Activated CD4-positive, alpha-beta T cell treated with anti-CD3 and anti-CD28 coated beads for 36 hours (primary cell): ENCODE measurements at regions not wholly inside any gene's neighbourhood (a gene's known extent, or its start where the extent isn't known, plus 50 kb on each side); places are given as distances from the start of the nearest gene placed in this dataset.
A peak's percentile ranks its signal among the peaks of the same experiment; 100 is the strongest.

Experiments used
- ATAC-seq: fragments of 200-7000 bp; cut with Tn5 transposase; one replicate; pipeline ENCODE4 v1.10.0; 2021; ENCODE audit warnings: mild to moderate bottlenecking, moderate library complexity
- CTCF ChIA-PET: fragments of 350-600 bp; sonication (Branson Sonifier 250); formaldehyde crosslinking; loops from one replicate; lab custom pipeline; 2021; ENCODE audit warnings: antibody characterized with exemption; lab: Charles Lee
- POLR2A ChIA-PET: fragments of 350-600 bp; sonication (Branson Sonifier 250); formaldehyde crosslinking; loops from one replicate; lab custom pipeline; 2021; ENCODE audit warnings: antibody characterized with exemption, inconsistent platforms; lab: Charles Lee
- DNase-seq: peaks from one replicate; pipeline ENCODE4 v3.0.0-alpha.2; 2020
- H3K27ac Mint-ChIP-seq: one replicate; pipeline ENCODE4 v1.8.0; 2021; ENCODE audit warnings: mixed read lengths
- H3K27me3 Mint-ChIP-seq: one replicate; pipeline ENCODE4 v1.8.0; 2021; ENCODE audit warnings: mixed read lengths
- H3K36me3 Mint-ChIP-seq: one replicate; pipeline ENCODE4 v1.8.0; 2021; ENCODE audit warnings: low read depth, mixed read lengths
- H3K4me1 Mint-ChIP-seq: one replicate; pipeline ENCODE4 v1.8.0; 2021; ENCODE audit warnings: mixed read lengths
- H3K4me3 Mint-ChIP-seq: one replicate; pipeline ENCODE4 v1.8.0; 2021; ENCODE audit warnings: mild to moderate bottlenecking, moderate library complexity, mixed read lengths
- H3K9me3 Mint-ChIP-seq: one replicate; pipeline ENCODE4 v1.8.0; 2021; ENCODE audit warnings: low read depth, mixed read lengths
- intact Hi-C, 2 experiments: fragments of 100-400 bp; cut with DNase I in 1 of 2; cut with micrococcal nuclease in 1 of 2; formaldehyde crosslinking; loops; one replicate each; pipeline versions ENCODE4 v1.14.2 to v1.15.1; 2022 to 2024; cut with DNase I, micrococcal nuclease

DNA sequence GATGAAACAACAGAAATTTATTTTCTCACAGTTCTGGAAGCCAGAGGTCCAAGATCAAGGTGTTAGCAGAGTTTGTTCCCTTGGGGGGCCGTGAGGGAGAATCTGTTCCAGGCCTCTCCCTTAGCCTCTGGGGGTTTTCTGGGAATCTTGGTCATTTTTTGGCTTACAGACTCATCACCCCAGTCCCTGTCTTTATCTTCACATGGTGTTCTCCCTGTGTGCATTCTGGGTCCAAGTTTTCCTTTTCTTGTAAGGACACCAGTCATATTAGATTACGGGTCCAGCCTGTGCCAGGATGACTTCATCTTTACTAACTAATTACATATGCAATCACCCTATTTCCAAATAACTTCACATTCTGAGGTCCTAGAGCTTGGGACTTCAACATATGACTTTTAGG lies 292.5 kb upstream of the TRIB2 start:
- DNase-seq = no peak
- ATAC-seq = no peak
- H3K27ac Mint-ChIP-seq = no peak overlapping the region
- H3K9me3 Mint-ChIP-seq = no peaks in the 10 kb centered on the region
- intact Hi-C loops = no loop called here
- no peak overlapping the region for H3K4me3 Mint-ChIP-seq
- peaks cover 3% of the 10 kb centered on the region for H3K4me1 Mint-ChIP-seq
- ChIA-PET POLR2A (no interaction called here), CTCF (no interaction called here)
- no peaks in the 10 kb centered on the region for H3K36me3 Mint-ChIP-seq
- H3K27me3 Mint-ChIP-seq = no peaks in the 10 kb centered on the region

DNA sequence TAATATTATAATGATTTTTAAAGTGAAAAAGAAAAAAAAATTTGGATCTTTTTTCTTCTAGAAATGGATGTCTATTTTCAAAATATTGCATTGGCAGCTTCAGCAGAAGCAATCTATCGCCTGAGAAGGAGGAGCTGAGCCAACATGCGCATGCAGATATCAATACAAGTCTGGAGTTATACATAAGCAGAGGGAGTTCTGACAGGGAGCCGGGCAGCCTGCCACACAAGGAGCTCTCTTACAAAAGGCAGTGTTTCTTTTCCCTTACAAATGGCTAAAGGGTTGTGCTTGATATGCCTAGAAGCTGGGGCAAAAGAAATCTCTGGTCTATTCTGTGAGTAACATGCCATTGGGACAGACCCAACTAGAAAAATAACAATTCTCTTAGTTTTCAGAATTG lies 291.9 kb upstream of the TRIB2 start:
- no peaks in the 10 kb centered on the region for H3K36me3 Mint-ChIP-seq
- DNase-seq (no peak), ATAC-seq (no peak)
- no peak overlapping the region for H3K27ac Mint-ChIP-seq
- no peak overlapping the region for H3K4me3 Mint-ChIP-seq
- no peaks in the 10 kb centered on the region for H3K27me3 Mint-ChIP-seq
- POLR2A ChIA-PET = no interaction called here
- no peaks in the 10 kb centered on the region for H3K9me3 Mint-ChIP-seq
- CTCF ChIA-PET = interaction anchor here (0.7 kb wide), 1 partner anchor 12 kb away, joined by 3 read pairs; no protein-coding TSS in a partner anchor
- intact Hi-C loops = no loop called here
- H3K4me1 Mint-ChIP-seq = peaks cover 2% of the 10 kb centered on the region

DNA sequence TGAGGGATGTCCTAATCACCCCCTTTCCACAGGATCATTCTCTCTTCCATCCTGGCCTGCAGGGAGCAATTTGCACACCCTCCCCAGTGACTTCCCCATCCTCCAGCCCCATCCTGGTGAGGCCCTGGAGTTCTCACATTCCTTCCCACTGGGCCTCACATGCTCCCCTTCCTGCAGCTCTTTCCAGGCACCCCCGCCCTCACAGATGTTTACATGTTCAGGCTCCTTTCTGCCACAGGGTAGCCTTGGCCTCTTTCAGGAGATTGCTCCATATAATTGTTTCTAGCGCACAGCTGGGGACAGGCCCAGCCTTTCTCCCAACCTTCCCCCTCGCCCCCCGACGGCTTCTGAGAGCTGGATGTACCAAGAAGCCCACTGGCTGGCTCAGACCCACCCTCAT lies 288.4 kb upstream of the TRIB2 start:
- intact Hi-C loops = no loop called here
- H3K4me1 Mint-ChIP-seq = peaks cover 15% of the 10 kb centered on the region
- H3K9me3 Mint-ChIP-seq = no peaks in the 10 kb centered on the region
- DNase-seq = no peak
- no peak for ATAC-seq
- CTCF ChIA-PET = no interaction called here
- no peak overlapping the region for H3K27ac Mint-ChIP-seq
- H3K36me3 Mint-ChIP-seq = no peaks in the 10 kb centered on the region
- H3K27me3 Mint-ChIP-seq = no peaks in the 10 kb centered on the region
- no peak overlapping the region for H3K4me3 Mint-ChIP-seq
- POLR2A ChIA-PET = no interaction called here

DNA sequence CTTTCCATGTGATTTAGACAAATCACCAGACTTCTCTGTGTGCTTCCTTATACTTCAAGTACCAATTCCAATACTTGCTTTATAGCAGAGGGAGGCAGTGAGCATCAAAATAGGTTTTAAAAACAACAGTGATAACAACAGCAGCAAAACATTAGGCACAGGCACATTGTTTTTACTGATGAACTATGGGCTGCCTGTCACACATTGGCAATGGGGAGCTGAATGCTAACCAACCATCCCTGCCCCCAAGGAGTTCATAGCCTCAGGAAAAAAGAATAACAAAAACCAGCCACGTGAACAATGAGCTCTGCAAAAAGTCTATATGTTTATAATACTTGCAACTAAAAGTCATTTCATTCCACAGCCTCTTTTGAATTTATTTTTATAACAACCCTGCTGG lies 287.9 kb upstream of the TRIB2 start:
- Mint-ChIP-seq H3K9me3 (no peaks in the 10 kb centered on the region), H3K27ac (no peak overlapping the region)

DNA sequence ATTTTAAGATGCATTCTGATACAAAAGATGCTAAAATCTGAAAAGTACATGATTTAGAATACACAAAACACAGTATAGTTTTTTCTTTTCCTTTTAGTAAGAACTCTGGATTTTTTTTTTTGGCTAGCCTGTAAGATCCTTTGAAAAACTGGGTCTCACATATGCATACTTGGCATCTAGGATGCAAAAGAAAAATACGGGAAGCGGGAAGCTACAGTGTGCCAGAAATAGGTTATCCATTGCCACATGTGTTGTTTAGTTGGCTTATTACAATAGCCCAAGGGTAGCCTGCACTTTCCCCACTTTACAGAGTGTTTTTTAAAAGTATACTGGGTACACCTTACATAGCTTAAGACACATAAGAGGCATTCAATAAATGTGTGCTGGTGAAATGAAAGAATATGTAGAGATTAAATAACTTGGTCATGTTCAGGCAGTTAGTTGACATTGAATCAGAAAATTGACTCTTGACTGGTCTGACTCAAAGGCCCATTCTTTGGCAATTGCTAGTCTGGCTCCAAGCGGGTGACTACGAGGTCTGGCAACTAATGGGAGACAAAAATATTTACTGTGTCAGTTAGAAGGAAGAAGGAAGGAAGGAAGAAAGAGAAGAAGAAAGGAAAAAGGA lies 286.8 kb upstream of the TRIB2 start:
- H3K27me3 Mint-ChIP-seq = no peaks in the 10 kb centered on the region
- ChIA-PET CTCF (no interaction called here), POLR2A (no interaction called here)
- H3K27ac Mint-ChIP-seq = peak overlapping the region; percentile 5
- peaks cover 15% of the 10 kb centered on the region for H3K4me1 Mint-ChIP-seq
- no peaks in the 10 kb centered on the region for H3K9me3 Mint-ChIP-seq
- no peaks in the 10 kb centered on the region for H3K36me3 Mint-ChIP-seq
- DNase-seq (no peak), ATAC-seq (no peak)
- no peak overlapping the region for H3K4me3 Mint-ChIP-seq
- intact Hi-C loops = loop anchor here (5.0 kb wide), 2 partner anchors 287 to 598 kb away; partner anchors contain the start of gene TRIB2 (in 2 of the 2)

More for the DNA sequence above, 287.9 kb upstream of the TRIB2 start:
- ATAC-seq (no peak), DNase-seq (no peak)
- no peak overlapping the region for H3K4me3 Mint-ChIP-seq
- POLR2A ChIA-PET = no interaction called here
- CTCF ChIA-PET = no interaction called here
- no peaks in the 10 kb centered on the region for H3K27me3 Mint-ChIP-seq
- H3K4me1 Mint-ChIP-seq = peaks cover 15% of the 10 kb centered on the region
- intact Hi-C loops = no loop called here
- no peaks in the 10 kb centered on the region for H3K36me3 Mint-ChIP-seq

DNA sequence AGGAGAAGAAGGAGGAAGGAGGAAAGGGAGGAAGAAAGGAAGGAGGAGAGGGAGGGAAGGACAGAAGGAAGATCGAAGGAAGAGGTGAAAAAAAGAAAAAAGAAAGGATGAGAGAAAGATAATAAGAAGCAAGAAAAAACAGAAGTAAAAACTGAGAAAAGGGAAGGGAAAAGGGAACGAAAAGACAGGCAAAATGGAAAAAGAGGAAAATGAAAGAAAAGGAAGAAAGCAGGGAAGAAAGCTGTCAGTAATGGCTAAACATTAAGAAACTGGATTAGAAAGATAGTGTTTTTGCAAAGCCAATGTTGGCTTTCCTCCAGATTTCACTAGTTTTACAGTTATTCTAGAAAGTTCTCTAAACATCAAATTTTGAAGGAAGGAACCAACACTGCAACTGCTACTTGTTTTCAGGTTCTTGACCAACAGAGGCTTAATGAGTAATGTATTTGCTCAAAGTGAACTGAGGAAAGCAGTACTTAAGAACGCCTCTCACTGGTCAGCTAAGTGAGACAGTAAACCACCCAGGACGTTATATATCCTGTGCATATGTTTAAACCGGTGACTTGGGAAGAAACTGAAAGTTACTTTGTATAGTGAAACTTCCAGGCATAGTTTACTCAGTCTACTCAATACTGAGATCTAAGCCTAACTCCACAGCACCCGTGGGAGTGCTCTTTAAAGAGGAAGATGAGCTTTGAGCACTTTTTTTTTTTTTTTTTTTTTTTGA lies 286.2 kb upstream of the TRIB2 start:
- peak; percentile 98 for ATAC-seq
- no peaks in the 10 kb centered on the region for H3K36me3 Mint-ChIP-seq
- DNase-seq = peak; percentile 55
- no peaks in the 10 kb centered on the region for H3K27me3 Mint-ChIP-seq
- peaks cover 21% of the 10 kb centered on the region for H3K4me1 Mint-ChIP-seq
- ChIA-PET POLR2A (interaction anchor here (0.5 to 1.2 kb wide), 2 partner anchors 30 to 159 kb away, joined by 3 to 4 read pairs; no protein-coding TSS in a partner anchor), CTCF (no interaction called here)
- no peak overlapping the region for H3K4me3 Mint-ChIP-seq
- H3K27ac Mint-ChIP-seq = peak overlapping the region; percentile 5
- intact Hi-C loops = loop anchor here (5.0 kb wide), 2 partner anchors 287 to 598 kb away; partner anchors contain the start of gene TRIB2 (in 2 of the 2)
- no peaks in the 10 kb centered on the region for H3K9me3 Mint-ChIP-seq

DNA sequence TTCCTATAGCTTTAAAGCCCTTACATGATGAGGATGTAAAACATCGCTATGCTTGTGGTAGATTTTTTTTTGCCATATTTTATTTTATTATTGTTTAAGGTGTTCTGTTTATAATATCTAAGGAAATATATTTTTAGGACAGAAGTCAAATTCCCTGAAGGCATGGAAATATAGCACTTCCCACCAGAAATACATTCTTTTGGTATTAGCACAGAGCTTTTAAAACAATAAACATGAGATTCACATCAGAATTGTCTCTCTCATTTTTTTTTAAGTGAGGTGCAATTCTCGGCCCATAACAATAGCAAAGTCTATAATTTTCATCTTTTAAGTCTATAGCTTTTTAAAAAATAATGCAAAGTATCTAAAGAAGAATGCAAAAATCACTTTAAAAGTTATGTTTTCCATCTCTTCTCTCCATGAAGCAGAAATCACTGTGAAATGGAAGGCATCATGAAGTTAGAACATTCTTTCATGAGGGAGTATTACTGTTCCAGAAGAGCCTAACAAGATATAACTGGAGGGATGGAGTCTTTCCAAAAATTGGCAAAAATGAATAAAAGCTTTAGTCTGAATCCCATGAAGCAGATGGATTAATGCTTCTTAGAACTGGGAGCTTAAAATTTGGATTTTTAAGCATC lies 283.6 kb upstream of the TRIB2 start:
- Mint-ChIP-seq H3K27me3 (no peaks in the 10 kb centered on the region), H3K27ac (no peak overlapping the region), H3K4me1 (peaks cover 38% of the 10 kb centered on the region), H3K36me3 (no peaks in the 10 kb centered on the region), H3K4me3 (no peak overlapping the region), H3K9me3 (no peaks in the 10 kb centered on the region)
- intact Hi-C loops = loop anchor here (5.0 kb wide), 2 partner anchors 284 to 601 kb away; partner anchors contain the start of gene TRIB2 (in 2 of the 2)
- ChIA-PET CTCF (interaction anchor here (0.7 to 1.6 kb wide), 3 partner anchors 11 to 469 kb away, joined by 3 to 6 read pairs (median 3); partner anchors contain the start of gene TRIB2), POLR2A (no interaction called here)
- ATAC-seq (no peak), DNase-seq (no peak)

DNA sequence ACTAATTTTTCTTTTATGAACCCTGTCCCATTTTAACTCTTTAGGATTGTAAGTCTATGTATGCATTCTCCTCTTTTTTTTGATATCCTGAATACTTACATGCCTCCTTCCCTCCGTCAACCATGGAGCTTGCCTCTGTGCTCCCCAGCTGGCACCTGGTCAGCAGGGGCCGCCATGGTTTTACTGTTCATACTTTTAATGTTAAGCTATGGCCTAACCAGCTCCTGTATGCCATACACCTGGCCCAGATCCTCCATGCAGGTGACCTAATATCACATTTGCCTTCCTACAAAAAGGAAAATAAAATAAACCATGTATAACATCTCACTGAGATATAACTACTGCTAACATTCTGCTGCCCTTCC lies 283.1 kb upstream of the TRIB2 start:
- ATAC-seq (no peak), DNase-seq (peak; percentile 19)
- Mint-ChIP-seq H3K4me1 (peaks cover 38% of the 10 kb centered on the region), H3K27me3 (no peaks in the 10 kb centered on the region), H3K27ac (no peak overlapping the region), H3K36me3 (no peaks in the 10 kb centered on the region), H3K4me3 (no peak overlapping the region), H3K9me3 (no peaks in the 10 kb centered on the region)
- intact Hi-C loops = loop anchor here (5.0 kb wide), 2 partner anchors 284 to 601 kb away; partner anchors contain the start of gene TRIB2 (in 2 of the 2)
- POLR2A ChIA-PET = no interaction called here
- CTCF ChIA-PET = interaction anchor here (0.7 to 1.6 kb wide), 3 partner anchors 11 to 470 kb away, joined by 3 to 6 read pairs (median 3); partner anchors contain the start of gene TRIB2

DNA sequence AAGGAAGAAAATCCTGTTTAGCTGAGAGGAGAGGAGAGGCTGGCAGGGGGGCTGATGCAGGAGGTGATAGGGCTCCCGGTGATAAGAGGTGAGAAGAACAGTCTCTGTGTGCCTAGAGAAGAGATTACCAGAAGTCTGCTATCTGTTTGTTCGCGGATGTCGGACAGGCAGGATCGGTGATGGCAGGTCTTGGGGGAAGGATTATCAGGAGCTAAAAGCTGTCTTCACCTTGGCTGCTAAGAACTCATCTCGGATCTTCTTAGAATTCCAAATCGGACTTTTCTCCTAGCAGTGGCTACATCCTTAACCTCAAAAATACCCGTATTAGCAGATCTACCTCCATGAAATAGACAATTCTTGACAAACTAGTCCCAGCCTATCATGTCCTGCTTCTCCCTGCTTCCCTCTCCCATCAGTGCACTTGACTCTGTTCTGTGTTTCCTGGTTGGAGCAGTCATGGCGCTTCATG lies 282.1 kb upstream of the TRIB2 start:
- Mint-ChIP-seq H3K27me3 (no peaks in the 10 kb centered on the region), H3K36me3 (no peaks in the 10 kb centered on the region), H3K27ac (no peak overlapping the region), H3K4me3 (no peak overlapping the region), H3K9me3 (no peaks in the 10 kb centered on the region), H3K4me1 (peaks cover 38% of the 10 kb centered on the region)
- intact Hi-C loops = loop anchor here (5.0 kb wide), 2 partner anchors 283 to 602 kb away; partner anchors contain the start of gene TRIB2 (in 2 of the 2)
- ATAC-seq (no peak), DNase-seq (no peak)
- ChIA-PET CTCF (no interaction called here), POLR2A (interaction anchor here (0.6 kb wide), 2 partner anchors 42 to 425 kb away, joined by 3 read pairs; no protein-coding TSS in a partner anchor)

DNA sequence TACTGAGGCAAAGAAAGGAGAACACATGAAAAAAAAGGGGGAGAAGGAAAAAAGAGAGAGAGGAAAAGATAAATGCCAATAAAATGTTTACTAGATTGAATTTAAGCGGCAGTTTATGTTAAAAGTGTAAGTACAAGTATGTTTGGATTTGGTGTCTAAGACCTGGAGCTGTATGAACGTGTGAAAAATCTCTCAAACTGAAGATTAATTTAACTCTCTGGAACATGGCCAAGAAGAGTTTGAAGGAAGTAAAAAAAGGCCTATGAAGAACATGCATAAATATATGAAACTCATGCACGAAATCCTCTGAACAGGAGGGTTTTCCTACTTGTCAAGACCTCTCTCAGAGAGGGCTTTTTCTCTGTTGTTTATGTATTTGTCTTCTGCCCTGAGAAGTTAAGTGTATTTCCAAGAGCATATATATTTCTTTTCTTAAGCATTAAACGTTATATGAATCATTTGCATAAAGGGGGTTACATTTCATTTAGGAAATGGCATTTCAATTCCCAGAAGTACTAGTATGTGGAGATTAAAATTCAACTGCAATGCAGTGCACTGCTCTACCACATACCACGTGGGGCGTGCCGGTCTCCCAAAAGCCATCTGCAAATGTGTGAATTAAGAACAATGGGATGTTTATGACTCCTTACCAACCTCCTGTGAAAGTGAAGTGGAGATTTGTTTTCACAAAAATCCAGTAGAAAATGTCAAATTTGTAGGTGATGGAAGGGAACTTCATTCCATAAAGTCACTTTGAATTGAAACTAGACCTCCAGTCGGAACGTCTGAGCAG lies 281.1 kb upstream of the TRIB2 start:
- intact Hi-C loops = no loop called here
- Mint-ChIP-seq H3K4me3 (no peak overlapping the region), H3K27me3 (no peaks in the 10 kb centered on the region), H3K27ac (no peak overlapping the region), H3K9me3 (no peaks in the 10 kb centered on the region), H3K4me1 (peaks cover 31% of the 10 kb centered on the region), H3K36me3 (no peaks in the 10 kb centered on the region)
- DNase-seq (no peak), ATAC-seq (no peak)
- ChIA-PET CTCF (no interaction called here), POLR2A (interaction anchor here (0.6 kb wide), 1 partner anchor 425 kb away, joined by 3 read pairs; no protein-coding TSS in a partner anchor)

DNA sequence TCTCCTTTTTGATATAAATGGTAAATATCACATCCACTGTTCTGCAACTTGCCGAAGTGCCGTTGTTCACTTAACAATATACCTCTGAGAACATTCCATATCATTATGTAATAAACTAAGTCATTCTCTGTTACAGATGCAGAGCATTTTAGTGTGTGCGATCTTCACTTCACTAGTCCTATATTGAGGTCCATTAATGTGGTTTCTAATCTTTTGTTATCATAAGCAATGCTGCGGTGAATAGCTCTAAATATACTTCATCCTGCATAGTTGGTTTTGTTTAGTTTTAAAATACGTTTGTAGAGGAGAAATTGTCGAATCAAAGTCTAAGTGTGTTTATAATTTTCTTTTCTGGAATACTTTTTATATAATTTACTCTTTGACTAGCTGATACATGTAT lies 280.3 kb upstream of the TRIB2 start:
- ATAC-seq = no peak
- Mint-ChIP-seq H3K27me3 (no peaks in the 10 kb centered on the region), H3K4me1 (peaks cover 28% of the 10 kb centered on the region), H3K4me3 (no peak overlapping the region), H3K36me3 (no peaks in the 10 kb centered on the region), H3K9me3 (no peaks in the 10 kb centered on the region), H3K27ac (no peak overlapping the region)
- POLR2A ChIA-PET = no interaction called here
- no peak for DNase-seq
- CTCF ChIA-PET = interaction anchor here (0.5 to 1.5 kb wide), 2 partner anchors 12 to 269 kb away, joined by 3 read pairs; no protein-coding TSS in a partner anchor
- intact Hi-C loops = no loop called here
